Breast epithelium (tissue), 4 donors: ENCODE measurements at regions not wholly inside any gene's neighbourhood (a gene's known extent, or its start where the extent isn't known, plus 50 kb on each side); places are given as distances from the start of the nearest gene placed in this dataset.
A peak's percentile ranks its signal among the peaks of the same experiment; 100 is the strongest.

Experiments used
- DNase-seq, 2 donors: peaks; one replicate each; pipeline ENCODE4 v3.0.0-alpha.2; 2019; ENCODE audit warnings: low spot score in 2 of 2
- H3K27ac ChIP-seq, 2 donors: fragments of 200-600 bp; sonication (generic) in 1 of 2; one replicate each; pipeline ENCODE4 v1.5.1; 2016 to 2019; ENCODE audit warnings: mild to moderate bottlenecking in 1 of 2
- H3K27me3 ChIP-seq, 2 donors: fragments of 200-600 bp; sonication (generic) in 1 of 2; one replicate each; pipeline versions ENCODE4 v1.5.1 to v1.6.0; 2017 to 2019; ENCODE audit warnings: control low read depth in 1 of 2, mild to moderate bottlenecking in 1 of 2
- H3K36me3 ChIP-seq: fragments of 200-600 bp; one replicate; pipeline ENCODE4 v1.5.1; 2019
- H3K4me1 ChIP-seq, 2 donors: fragments of 200-600 bp; sonication (generic); one replicate each; pipeline ENCODE4 v1.5.1; 2016 to 2019; ENCODE audit warnings: control low read depth in 1 of 2
- H3K4me3 ChIP-seq, 3 donors: fragments of 200-600 bp; sonication (generic); 1 replicate in 2 of 3; 2 replicates in 1 of 3; pipeline ENCODE4 v1.5.1; 2016 to 2019; ENCODE audit warnings: mild to moderate bottlenecking in 3 of 3, moderate library complexity in 2 of 3
- H3K9me3 ChIP-seq, 2 donors: fragments of 200-600 bp; sonication (generic) in 1 of 2; one replicate each; pipeline ENCODE4 v1.5.1; 2016 to 2019; ENCODE audit warnings: control low read depth in 1 of 2
- CTCF ChIP-seq, 3 donors: fragments of 450-650 bp; IDR thresholded peaks; one replicate each; pipeline ENCODE4 v1.5.1; 2016 to 2017; ENCODE audit warnings: antibody characterized with exemption in 3 of 3, mild to moderate bottlenecking in 3 of 3, moderate library complexity in 3 of 3
- POLR2A ChIP-seq: fragments of 450-650 bp; IDR thresholded peaks from one replicate; pipeline ENCODE4 v1.6.1; 2016; ENCODE audit warnings: antibody characterized with exemption, mild to moderate bottlenecking, moderate library complexity
- POLR2AphosphoS5 ChIP-seq, 3 donors: sonication (generic); formaldehyde crosslinking; IDR thresholded peaks; one replicate each; pipeline ENCODE4 v1.6.1; 2017; ENCODE audit warnings: antibody characterized with exemption in 3 of 3
- intact Hi-C: fragments of 100-400 bp; cut with DNase I; formaldehyde crosslinking; loops from one replicate; pipeline ENCODE4 v1.15.1; 2023; ENCODE audit warnings: low total_unique reads

- intact Hi-C loops, result no loop called here
- TF ChIP-seq POLR2AphosphoS5 (IDR thresholded peaks at IDR 0.05), result no peak
- TF ChIP-seq CTCF (IDR thresholded peaks at IDR 0.05), result no peak
- TF ChIP-seq POLR2A, result no peak
- no peaks in the 10 kb centered on the region for H3K36me3 ChIP-seq
- H3K27me3 ChIP-seq, result peaks cover 0 to 11% of the 10 kb centered on the region in 2 donors
- H3K4me3 ChIP-seq, result no peak overlapping the region
- no peak overlapping the region for H3K27ac ChIP-seq
- DNase-seq, result no peak
- H3K4me1 ChIP-seq, result no peaks in the 10 kb centered on the region
- H3K9me3 ChIP-seq, result no peaks in the 10 kb centered on the region
Observed at GRCh38 chrX:140447150-140447549, 57.7 kb downstream of the SOX3 start.

- H3K4me1 ChIP-seq, result no peaks in the 10 kb centered on the region
- no peak for DNase-seq
- H3K4me3 ChIP-seq, result no peak overlapping the region
- H3K36me3 ChIP-seq, result no peaks in the 10 kb centered on the region
- intact Hi-C loops, result no loop called here
- no peak overlapping the region for H3K27ac ChIP-seq
- H3K27me3 ChIP-seq, result peaks cover 0 to 25% of the 10 kb centered on the region in 2 donors
- H3K9me3 ChIP-seq, result no peaks in the 10 kb centered on the region
- TF ChIP-seq CTCF (IDR thresholded peaks at IDR 0.05) (no peak), POLR2AphosphoS5 (IDR thresholded peaks at IDR 0.05) (no peak), POLR2A (no peak)
Observed at GRCh38 chrX:140440876-140441275, 64.0 kb downstream of the SOX3 start.

- Histone ChIP-seq H3K27me3 (peaks cover 0 to 22% of the 10 kb centered on the region in 2 donors), H3K4me3 (peak overlapping the region in 2 of 3 donors; percentile 28 to 49), H3K4me1 (no peaks in the 10 kb centered on the region), H3K36me3 (no peaks in the 10 kb centered on the region), H3K27ac (no peak overlapping the region), H3K9me3 (no peaks in the 10 kb centered on the region)
- intact Hi-C loops, result no loop called here
- no peak for DNase-seq
- no peak for TF ChIP-seq POLR2A
- no peak for TF ChIP-seq CTCF (IDR thresholded peaks at IDR 0.05)
- no peak for TF ChIP-seq POLR2AphosphoS5 (IDR thresholded peaks at IDR 0.05)
Observed at GRCh38 chrX:140439476-140439875, 65.4 kb downstream of the SOX3 start.

GRCh38 chrX:140434347-140434746 is 70.5 kb downstream of the SOX3 start:
- peaks cover 0 to 32% of the 10 kb centered on the region in 2 donors for H3K27me3 ChIP-seq
- H3K36me3 ChIP-seq, result no peaks in the 10 kb centered on the region
- no peak overlapping the region for H3K27ac ChIP-seq
- H3K4me3 ChIP-seq, result no peak overlapping the region
- H3K9me3 ChIP-seq, result no peaks in the 10 kb centered on the region
- DNase-seq, result no peak
- H3K4me1 ChIP-seq, result no peaks in the 10 kb centered on the region
- TF ChIP-seq POLR2AphosphoS5 (IDR thresholded peaks at IDR 0.05) (no peak), CTCF (IDR thresholded peaks at IDR 0.05) (no peak), POLR2A (no peak)
- intact Hi-C loops, result no loop called here

- no peak overlapping the region for H3K27ac ChIP-seq
- H3K9me3 ChIP-seq, result no peaks in the 10 kb centered on the region
- intact Hi-C loops, result no loop called here
- TF ChIP-seq POLR2AphosphoS5 (IDR thresholded peaks at IDR 0.05), result no peak
- no peak for TF ChIP-seq CTCF (IDR thresholded peaks at IDR 0.05)
- no peak for TF ChIP-seq POLR2A
- H3K36me3 ChIP-seq, result no peaks in the 10 kb centered on the region
- H3K4me3 ChIP-seq, result no peak overlapping the region
- no peak for DNase-seq
- peaks cover 0 to 26% of the 10 kb centered on the region in 2 donors for H3K27me3 ChIP-seq
- H3K4me1 ChIP-seq, result no peaks in the 10 kb centered on the region
Observed at GRCh38 chrX:140433582-140433981, 71.3 kb downstream of the SOX3 start.
